BJ (cell line): ENCODE measurements at regions not wholly inside any gene's neighbourhood (a gene's known extent, or its start where the extent isn't known, plus 50 kb on each side); places are given as distances from the start of the nearest gene placed in this dataset.

Experiments used
- CTCF ChIA-PET: fragments of 350-600 bp; formaldehyde crosslinking; extraction: SDS; loops from one replicate; lab custom pipeline; 2021; ENCODE audit warnings: antibody characterized with exemption, inconsistent platforms; lab: Yijun Ruan, JAX
- POLR2A ChIA-PET: fragments of 300-600 bp; sonication (Branson Sonifier 250); formaldehyde crosslinking; extraction: SDS; loops from one replicate; lab custom pipeline; 2021; ENCODE audit warnings: antibody characterized with exemption; lab: Charles Lee
- DNase-seq: peaks from one replicate; pipeline ENCODE4 v3.0.0-alpha.2; 2011; ENCODE audit warnings: low read depth
- H3K27me3 ChIP-seq: 2 replicates; pipeline ENCODE4 v1.6.0; 2011; ENCODE audit warnings: low read length; ENCODE audit not compliant: control insufficient read depth, insufficient read depth
- H3K36me3 ChIP-seq: 2 replicates; pipeline ENCODE4 v1.5.1; 2011; ENCODE audit warnings: low read length; ENCODE audit not compliant: control insufficient read depth, insufficient read depth
- H3K4me3 ChIP-seq: 2 replicates; pipeline ENCODE4 v1.5.1; 2011; ENCODE audit warnings: low read depth, mild to moderate bottlenecking, control low read depth, low read length
- TF ChIP-seq, protein P1 (sequence below): IDR thresholded peaks from 2 replicates; pipeline ENCODE4 v1.5.1; 2011; ENCODE audit warnings: low read depth, mild to moderate bottlenecking, control low read depth, inconsistent platforms, low read length, moderate library complexity; ENCODE audit not compliant: insufficient read depth

DNA sequence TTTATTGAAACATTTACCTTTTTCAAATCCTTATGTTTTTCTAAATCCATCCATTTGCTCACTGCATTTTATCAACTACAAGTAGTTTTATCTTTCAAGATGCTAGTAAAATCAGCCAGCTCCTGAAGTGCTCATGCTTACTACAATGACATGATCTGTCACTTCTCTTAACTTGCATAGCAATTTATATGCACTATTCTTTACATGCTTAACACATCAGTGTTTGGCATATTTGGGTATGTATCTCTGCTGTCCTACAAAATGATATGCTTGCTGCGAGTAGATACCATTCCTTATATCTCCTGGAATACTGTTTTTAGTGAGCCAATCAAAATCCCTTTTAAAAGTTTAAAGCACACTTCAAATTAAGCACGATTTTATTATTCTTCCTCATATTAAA lies 2726.8 kb downstream of the PCDH7 start:
- CTCF ChIA-PET = no interaction called here
- TF ChIP-seq, protein P1, sequence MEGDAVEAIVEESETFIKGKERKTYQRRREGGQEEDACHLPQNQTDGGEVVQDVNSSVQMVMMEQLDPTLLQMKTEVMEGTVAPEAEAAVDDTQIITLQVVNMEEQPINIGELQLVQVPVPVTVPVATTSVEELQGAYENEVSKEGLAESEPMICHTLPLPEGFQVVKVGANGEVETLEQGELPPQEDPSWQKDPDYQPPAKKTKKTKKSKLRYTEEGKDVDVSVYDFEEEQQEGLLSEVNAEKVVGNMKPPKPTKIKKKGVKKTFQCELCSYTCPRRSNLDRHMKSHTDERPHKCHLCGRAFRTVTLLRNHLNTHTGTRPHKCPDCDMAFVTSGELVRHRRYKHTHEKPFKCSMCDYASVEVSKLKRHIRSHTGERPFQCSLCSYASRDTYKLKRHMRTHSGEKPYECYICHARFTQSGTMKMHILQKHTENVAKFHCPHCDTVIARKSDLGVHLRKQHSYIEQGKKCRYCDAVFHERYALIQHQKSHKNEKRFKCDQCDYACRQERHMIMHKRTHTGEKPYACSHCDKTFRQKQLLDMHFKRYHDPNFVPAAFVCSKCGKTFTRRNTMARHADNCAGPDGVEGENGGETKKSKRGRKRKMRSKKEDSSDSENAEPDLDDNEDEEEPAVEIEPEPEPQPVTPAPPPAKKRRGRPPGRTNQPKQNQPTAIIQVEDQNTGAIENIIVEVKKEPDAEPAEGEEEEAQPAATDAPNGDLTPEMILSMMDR = no peak
- Histone ChIP-seq H3K27me3 (no peaks in the 10 kb centered on the region), H3K4me3 (no peak overlapping the region), H3K36me3 (no peaks in the 10 kb centered on the region)
- POLR2A ChIA-PET = no interaction called here
- no peak for DNase-seq

DNA sequence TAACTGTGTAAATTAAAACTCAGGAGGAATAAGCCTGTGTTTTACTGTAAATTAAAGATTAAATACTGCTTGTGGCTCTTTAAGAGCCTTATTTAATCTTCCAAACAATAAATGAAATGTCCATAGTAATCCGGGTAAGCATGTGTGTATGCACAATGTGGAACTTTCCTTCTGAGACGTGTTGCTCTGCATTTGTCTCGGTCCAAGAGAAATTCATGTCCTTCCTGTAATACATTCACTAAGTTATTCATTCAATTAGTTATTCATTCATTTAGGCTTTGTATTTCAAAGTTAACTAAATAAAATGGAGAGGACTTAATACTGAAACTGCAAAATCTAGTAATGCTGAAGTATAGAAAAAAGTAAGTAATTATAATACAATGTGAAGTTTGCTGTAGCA lies 2728.8 kb downstream of the PCDH7 start:
- no peaks in the 10 kb centered on the region for H3K36me3 ChIP-seq
- H3K4me3 ChIP-seq = no peak overlapping the region
- DNase-seq = no peak
- CTCF ChIA-PET = no interaction called here
- TF ChIP-seq, protein P1 = no peak
- POLR2A ChIA-PET = no interaction called here
- no peaks in the 10 kb centered on the region for H3K27me3 ChIP-seq

DNA sequence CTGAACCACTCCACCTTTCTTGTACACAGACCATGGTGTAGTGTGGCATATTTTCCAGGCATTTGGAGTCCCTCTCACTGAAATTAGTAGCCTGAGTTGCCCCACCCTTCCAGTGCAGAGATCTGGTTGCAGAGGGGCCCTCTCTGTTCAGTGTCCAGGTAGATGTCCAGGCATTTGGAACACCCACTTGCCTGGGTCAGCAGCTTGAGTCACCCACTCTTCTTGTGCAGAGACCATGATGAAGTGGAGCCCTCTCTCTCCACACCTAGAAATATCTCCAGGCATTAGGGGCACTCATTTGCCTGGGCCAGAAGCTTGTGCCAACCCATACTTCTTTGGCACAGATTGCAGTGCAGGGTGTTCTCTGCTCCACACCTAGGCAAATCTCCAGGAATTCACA lies 2733.3 kb downstream of the PCDH7 start:
- ChIA-PET CTCF (no interaction called here), POLR2A (no interaction called here)
- no peaks in the 10 kb centered on the region for H3K27me3 ChIP-seq
- no peaks in the 10 kb centered on the region for H3K36me3 ChIP-seq
- no peak overlapping the region for H3K4me3 ChIP-seq
- no peak for DNase-seq
- TF ChIP-seq, protein P1 = no peak

DNA sequence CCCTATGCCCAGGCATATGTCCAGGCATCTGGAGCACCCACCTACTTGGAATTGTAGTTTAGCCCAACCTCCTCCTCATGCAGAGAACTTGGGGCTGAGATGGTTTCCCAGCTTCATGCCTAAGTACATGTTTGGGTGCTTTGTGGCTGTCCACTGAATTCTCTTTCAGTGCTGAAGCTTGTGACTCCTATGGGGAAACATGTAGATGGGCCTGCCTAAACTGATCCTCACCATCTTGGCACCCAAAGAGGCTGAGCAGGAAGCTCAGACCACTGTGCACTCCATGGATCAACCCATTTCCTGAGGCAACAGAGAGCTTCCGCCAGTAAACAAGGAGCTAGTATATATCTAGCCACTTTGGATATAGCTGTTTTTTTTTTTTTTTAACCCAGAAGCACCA lies 2733.7 kb downstream of the PCDH7 start:
- CTCF ChIA-PET = no interaction called here
- TF ChIP-seq, protein P1 = no peak

DNA sequence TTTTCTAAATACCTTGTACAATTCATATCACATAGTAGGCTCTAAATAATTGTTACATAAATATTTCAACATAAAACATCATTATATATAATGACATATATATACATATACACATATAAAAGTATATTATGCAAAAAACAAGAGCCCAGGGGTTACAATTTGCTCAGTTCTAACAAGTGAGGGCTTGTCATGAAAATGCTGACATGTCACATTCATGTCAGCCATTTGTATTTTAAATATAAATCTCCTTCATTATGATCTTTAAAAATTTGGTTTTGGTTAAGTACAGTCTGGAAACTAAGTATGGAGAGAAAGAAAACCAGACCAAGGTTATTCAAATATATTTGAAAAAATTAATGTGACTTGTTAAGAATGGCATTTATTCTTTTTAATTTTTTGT lies 2745.4 kb downstream of the PCDH7 start:
- Histone ChIP-seq H3K4me3 (no peak overlapping the region), H3K36me3 (no peaks in the 10 kb centered on the region), H3K27me3 (no peaks in the 10 kb centered on the region)
- CTCF ChIA-PET = no interaction called here
- TF ChIP-seq, protein P1 = no peak
- no peak for DNase-seq
- POLR2A ChIA-PET = no interaction called here

More for the DNA sequence above, 2733.7 kb downstream of the PCDH7 start:
- no peaks in the 10 kb centered on the region for H3K27me3 ChIP-seq
- POLR2A ChIA-PET = no interaction called here
- H3K36me3 ChIP-seq = no peaks in the 10 kb centered on the region
- no peak for DNase-seq
- no peak overlapping the region for H3K4me3 ChIP-seq
